ENCODE measurements at regions not wholly inside any gene's neighbourhood (a gene's known extent, or its start where the extent isn't known, plus 50 kb on each side); places are given as distances from the start of the nearest gene placed in this dataset.

DNA sequence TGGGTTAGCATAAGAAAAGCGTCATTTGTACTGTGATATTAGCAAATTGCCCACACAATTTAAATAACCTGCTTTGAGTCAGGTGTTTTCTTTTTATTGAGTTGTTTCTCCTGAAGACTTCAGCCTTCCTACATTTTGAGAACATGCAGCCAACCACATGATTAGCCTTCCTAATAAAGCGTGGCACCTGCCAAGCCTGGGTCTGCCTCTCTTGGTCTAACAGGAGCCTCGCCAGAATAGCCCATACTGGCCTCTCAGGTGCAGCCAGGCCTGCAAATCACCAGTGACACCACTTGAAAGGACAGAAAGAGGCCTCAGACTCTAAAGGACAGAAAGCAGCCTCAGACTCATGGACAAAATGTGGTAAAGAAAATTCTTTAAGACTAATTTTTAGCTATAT, 653.8 kb downstream of the BCL11A start:
- no peak overlapping the region for H3K27ac ChIP-seq
- no peaks in the 10 kb centered on the region for H3K36me3 ChIP-seq (ENCODE audit: low read depth)
- H2AFZ ChIP-seq: no peak overlapping the region
- no peaks in the 10 kb centered on the region for H3K9me2 ChIP-seq (ENCODE audit: insufficient read depth)
- H3K79me2 ChIP-seq (ENCODE audit: low read depth): no peaks in the 10 kb centered on the region
- TF ChIP-seq, protein P1, sequence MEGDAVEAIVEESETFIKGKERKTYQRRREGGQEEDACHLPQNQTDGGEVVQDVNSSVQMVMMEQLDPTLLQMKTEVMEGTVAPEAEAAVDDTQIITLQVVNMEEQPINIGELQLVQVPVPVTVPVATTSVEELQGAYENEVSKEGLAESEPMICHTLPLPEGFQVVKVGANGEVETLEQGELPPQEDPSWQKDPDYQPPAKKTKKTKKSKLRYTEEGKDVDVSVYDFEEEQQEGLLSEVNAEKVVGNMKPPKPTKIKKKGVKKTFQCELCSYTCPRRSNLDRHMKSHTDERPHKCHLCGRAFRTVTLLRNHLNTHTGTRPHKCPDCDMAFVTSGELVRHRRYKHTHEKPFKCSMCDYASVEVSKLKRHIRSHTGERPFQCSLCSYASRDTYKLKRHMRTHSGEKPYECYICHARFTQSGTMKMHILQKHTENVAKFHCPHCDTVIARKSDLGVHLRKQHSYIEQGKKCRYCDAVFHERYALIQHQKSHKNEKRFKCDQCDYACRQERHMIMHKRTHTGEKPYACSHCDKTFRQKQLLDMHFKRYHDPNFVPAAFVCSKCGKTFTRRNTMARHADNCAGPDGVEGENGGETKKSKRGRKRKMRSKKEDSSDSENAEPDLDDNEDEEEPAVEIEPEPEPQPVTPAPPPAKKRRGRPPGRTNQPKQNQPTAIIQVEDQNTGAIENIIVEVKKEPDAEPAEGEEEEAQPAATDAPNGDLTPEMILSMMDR (conservative IDR thresholded peaks at IDR 0.05): no peak
- TF ChIP-seq EZH2 (IDR thresholded peaks at IDR 0.05; ENCODE audit: low read depth): no peak
- H3K4me2 ChIP-seq: no peak overlapping the region
- H3K9me3 ChIP-seq (ENCODE audit: insufficient read depth, low read depth): no peaks in the 10 kb centered on the region
- H3K4me1 ChIP-seq (replicated peaks; ENCODE audit: insufficient read depth): no peaks in the 10 kb centered on the region
- no peak for DNase-seq
- no TSS peak for BruUV-seq (replicated peaks)
- intact Hi-C loops (cut with micrococcal nuclease; ENCODE audit: unreplicated experiment): no loop called here
- H4K20me1 ChIP-seq (ENCODE audit: insufficient read depth): no peaks in the 10 kb centered on the region
- H3F3A ChIP-seq (ENCODE audit: insufficient read depth, low read depth): no peaks in the 10 kb centered on the region
- CTCF ChIA-PET: no interaction called here
- no peak overlapping the region for H3K4me3 ChIP-seq
- POLR2A ChIA-PET (ENCODE audit: unreplicated experiment): no interaction called here
- peaks cover 4% of the 10 kb centered on the region; the same call in 1 of the 2 replicates for H3K27me3 ChIP-seq (ENCODE audit: insufficient read depth, low read depth)

DNA sequence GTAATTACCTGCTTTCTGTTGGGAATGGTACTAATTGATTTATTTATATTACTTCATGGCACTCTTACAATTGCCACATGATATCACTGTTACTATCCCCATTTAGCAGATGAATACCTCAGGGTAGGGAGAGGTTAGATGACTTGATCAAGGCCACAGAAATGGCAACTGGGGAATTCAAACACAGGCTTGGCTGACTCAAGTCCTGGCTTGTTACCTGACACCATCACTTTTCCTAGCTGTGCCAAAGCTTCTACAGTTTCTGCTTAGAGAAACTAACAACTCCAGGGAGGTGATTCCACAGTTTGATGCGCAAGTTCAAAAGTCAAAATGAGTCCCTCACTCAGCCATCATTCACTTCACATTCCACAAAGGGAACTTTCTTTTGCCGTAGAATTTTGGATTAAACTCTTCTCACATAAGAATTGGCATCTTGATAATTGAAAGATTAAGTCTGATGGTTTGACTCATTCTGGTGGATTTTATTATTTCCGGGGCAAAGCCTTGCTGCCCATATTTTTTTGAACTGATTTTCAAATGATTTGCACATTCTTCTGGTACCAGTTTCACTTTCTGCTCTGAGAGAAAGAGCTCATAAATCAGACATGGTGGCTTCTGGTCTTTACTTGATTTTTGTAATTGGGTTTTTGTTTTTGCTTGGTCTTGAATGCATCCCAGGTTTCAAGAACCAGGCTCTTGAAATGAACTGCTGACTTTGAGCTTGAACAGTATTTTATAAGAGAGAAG, 656.8 kb downstream of the BCL11A start:
- no peaks in the 10 kb centered on the region for H3K79me2 ChIP-seq (ENCODE audit: low read depth)
- ChIA-PET CTCF (no interaction called here), POLR2A (ENCODE audit: unreplicated experiment) (no interaction called here)
- no TSS peak for BruUV-seq (replicated peaks)
- H3K4me2 ChIP-seq: no peak overlapping the region
- H3K27ac ChIP-seq: no peak overlapping the region
- DNase-seq: no peak
- no peaks in the 10 kb centered on the region for H3K4me1 ChIP-seq (replicated peaks; ENCODE audit: insufficient read depth)
- no peaks in the 10 kb centered on the region for H3K9me3 ChIP-seq (ENCODE audit: insufficient read depth, low read depth)
- no peak overlapping the region for H3K4me3 ChIP-seq
- H3F3A ChIP-seq (ENCODE audit: insufficient read depth, low read depth): no peaks in the 10 kb centered on the region
- no peaks in the 10 kb centered on the region for H3K27me3 ChIP-seq (ENCODE audit: insufficient read depth, low read depth)
- H2AFZ ChIP-seq: no peak overlapping the region
- H4K20me1 ChIP-seq (ENCODE audit: insufficient read depth): no peaks in the 10 kb centered on the region
- H3K36me3 ChIP-seq (ENCODE audit: low read depth): no peaks in the 10 kb centered on the region
- TF ChIP-seq EZH2 (IDR thresholded peaks at IDR 0.05; ENCODE audit: low read depth): no peak
- TF ChIP-seq, protein P1 (conservative IDR thresholded peaks at IDR 0.05): no peak
- intact Hi-C loops (cut with micrococcal nuclease; ENCODE audit: unreplicated experiment): no loop called here
- no peaks in the 10 kb centered on the region for H3K9me2 ChIP-seq (ENCODE audit: insufficient read depth)

DNA sequence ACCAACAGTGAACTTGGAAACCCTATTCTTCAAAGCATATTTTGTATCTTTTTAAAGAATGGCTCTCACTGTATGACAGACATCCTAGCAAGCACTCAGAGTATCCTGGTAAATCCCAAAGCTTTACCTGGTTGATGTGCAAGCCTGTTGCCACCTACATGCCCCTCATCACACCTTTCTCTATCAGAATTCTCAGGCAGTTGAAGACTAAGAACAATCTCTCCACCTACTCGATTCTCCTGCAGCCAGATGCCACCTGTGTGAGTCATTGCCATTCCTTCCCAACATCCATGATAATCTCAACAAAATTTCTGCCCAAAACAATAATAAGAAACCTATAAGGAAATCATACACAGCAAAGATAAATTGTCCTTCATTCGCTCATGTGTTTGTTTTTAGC, 659.8 kb downstream of the BCL11A start:
- H3K79me2 ChIP-seq (ENCODE audit: low read depth): no peaks in the 10 kb centered on the region
- no peak overlapping the region for H3K27ac ChIP-seq
- BruUV-seq (replicated peaks): no TSS peak
- no peaks in the 10 kb centered on the region for H3K9me3 ChIP-seq (ENCODE audit: insufficient read depth, low read depth)
- POLR2A ChIA-PET (ENCODE audit: unreplicated experiment): no interaction called here
- TF ChIP-seq, protein P1 (conservative IDR thresholded peaks at IDR 0.05): no peak
- no peak for TF ChIP-seq EZH2 (IDR thresholded peaks at IDR 0.05; ENCODE audit: low read depth)
- no peaks in the 10 kb centered on the region for H3K36me3 ChIP-seq (ENCODE audit: low read depth)
- no peaks in the 10 kb centered on the region for H3F3A ChIP-seq (ENCODE audit: insufficient read depth, low read depth)
- 0 out of 2 replicates have a peak, but pooled peaks cover 4% of the 10 kb centered on the region for H3K27me3 ChIP-seq (ENCODE audit: insufficient read depth, low read depth)
- intact Hi-C loops (cut with micrococcal nuclease; ENCODE audit: unreplicated experiment): no loop called here
- no peak overlapping the region for H3K4me3 ChIP-seq
- H3K4me2 ChIP-seq: no peak overlapping the region
- no peak for DNase-seq
- no peak overlapping the region for H2AFZ ChIP-seq
- H4K20me1 ChIP-seq (ENCODE audit: insufficient read depth): no peaks in the 10 kb centered on the region
- no peaks in the 10 kb centered on the region for H3K9me2 ChIP-seq (ENCODE audit: insufficient read depth)
- no peaks in the 10 kb centered on the region for H3K4me1 ChIP-seq (replicated peaks; ENCODE audit: insufficient read depth)
- CTCF ChIA-PET: no interaction called here

Measured in PC-9 (cell line).